ENCODE measurements at regions not wholly inside any gene's neighbourhood (a gene's known extent, or its start where the extent isn't known, plus 50 kb on each side); places are given as distances from the start of the nearest gene placed in this dataset.

DNA sequence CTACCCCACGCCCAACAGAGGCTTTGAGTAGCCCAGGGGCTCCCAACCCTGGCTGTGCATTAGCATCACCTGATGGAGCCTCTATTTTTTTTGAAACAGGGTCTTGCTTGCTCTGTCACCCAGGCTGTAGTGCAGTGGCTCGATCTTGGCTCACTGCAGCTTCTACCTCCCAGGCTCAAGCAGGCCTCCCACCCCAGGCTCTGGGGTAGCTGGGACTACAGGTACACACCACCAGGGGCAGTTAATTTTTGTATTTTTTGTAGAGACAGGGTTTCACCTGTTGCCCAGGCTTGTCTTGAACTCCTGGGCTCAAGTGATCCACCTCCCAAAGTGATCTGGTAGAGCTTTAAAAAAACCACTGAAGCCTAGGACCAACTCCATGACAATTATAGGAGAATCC, 394.8 kb upstream of the ATP5MC3 start:
- TF ChIP-seq, protein P1, sequence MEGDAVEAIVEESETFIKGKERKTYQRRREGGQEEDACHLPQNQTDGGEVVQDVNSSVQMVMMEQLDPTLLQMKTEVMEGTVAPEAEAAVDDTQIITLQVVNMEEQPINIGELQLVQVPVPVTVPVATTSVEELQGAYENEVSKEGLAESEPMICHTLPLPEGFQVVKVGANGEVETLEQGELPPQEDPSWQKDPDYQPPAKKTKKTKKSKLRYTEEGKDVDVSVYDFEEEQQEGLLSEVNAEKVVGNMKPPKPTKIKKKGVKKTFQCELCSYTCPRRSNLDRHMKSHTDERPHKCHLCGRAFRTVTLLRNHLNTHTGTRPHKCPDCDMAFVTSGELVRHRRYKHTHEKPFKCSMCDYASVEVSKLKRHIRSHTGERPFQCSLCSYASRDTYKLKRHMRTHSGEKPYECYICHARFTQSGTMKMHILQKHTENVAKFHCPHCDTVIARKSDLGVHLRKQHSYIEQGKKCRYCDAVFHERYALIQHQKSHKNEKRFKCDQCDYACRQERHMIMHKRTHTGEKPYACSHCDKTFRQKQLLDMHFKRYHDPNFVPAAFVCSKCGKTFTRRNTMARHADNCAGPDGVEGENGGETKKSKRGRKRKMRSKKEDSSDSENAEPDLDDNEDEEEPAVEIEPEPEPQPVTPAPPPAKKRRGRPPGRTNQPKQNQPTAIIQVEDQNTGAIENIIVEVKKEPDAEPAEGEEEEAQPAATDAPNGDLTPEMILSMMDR (IDR thresholded peaks at IDR 0.05) = no peak
- no peak for TF ChIP-seq POLR2A (IDR thresholded peaks at IDR 0.05)

All from uterus (tissue), 2 donors.